ENCODE measurements at regions not wholly inside any gene's neighbourhood (a gene's known extent, or its start where the extent isn't known, plus 50 kb on each side); places are given as distances from the start of the nearest gene placed in this dataset.
A peak's percentile ranks its signal among the peaks of the same experiment; 100 is the strongest.
"Not testable (repeated sequence)": the region's sequence is repeated elsewhere in the genome, so short reads cannot be mapped to it uniquely, and the experiment has no call there.

DNA sequence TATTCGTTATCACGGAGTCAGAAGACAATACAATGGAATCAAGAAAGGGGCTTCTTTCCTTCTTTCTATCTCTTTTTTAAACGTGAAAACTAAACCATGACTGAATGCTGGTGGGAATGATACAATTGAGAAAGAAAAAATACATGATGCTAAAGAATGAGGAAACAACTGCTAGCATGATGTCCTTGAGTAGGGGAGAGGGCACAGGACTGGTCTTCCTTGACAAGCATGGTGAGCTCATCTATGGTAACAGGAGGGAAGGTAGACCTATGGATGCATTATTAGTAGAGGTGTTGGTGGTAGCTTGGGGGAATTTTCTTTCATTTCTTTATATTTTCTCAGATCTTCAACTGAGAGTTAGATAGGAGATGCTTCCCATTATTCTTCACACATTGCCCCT is 88.9 kb upstream of the COL1A2 start:
- Mint-ChIP-seq H3K9me3 (no peaks in the 10 kb centered on the region), H3K27ac (no peak overlapping the region; the same call in 1 of the 2 replicates), H3K4me1 (ENCODE audit: low read depth) (peaks cover 57% of the 10 kb centered on the region), H3K36me3 (ENCODE audit: low read depth) (peaks cover 12% of the 10 kb centered on the region), H3K4me3 (no peak overlapping the region), H3K27me3 (ENCODE audit: insufficient read depth) (peaks cover 6% of the 10 kb centered on the region)
- TF ChIP-seq CTCF (IDR thresholded peaks at IDR 0.05): no peak
- no peak for DNase-seq

- DNase-seq: no peak
- Mint-ChIP-seq H3K4me1 (ENCODE audit: low read depth) (peaks cover 40% of the 10 kb centered on the region), H3K9me3 (no peaks in the 10 kb centered on the region), H3K27me3 (ENCODE audit: insufficient read depth) (peaks cover 2% of the 10 kb centered on the region), H3K27ac (no peak overlapping the region), H3K36me3 (ENCODE audit: low read depth) (peaks cover 12% of the 10 kb centered on the region), H3K4me3 (no peak overlapping the region)
- no peak for TF ChIP-seq CTCF (IDR thresholded peaks at IDR 0.05)
Observed at GRCh38 chr7:94307399-94308048, 87.2 kb upstream of the COL1A2 start.

GRCh38 chr7:94311515-94311914 is 83.2 kb upstream of the COL1A2 start:
- Mint-ChIP-seq H3K4me3 (no peak overlapping the region), H3K4me1 (ENCODE audit: low read depth) (peaks cover 32% of the 10 kb centered on the region), H3K27ac (no peak overlapping the region), H3K36me3 (ENCODE audit: low read depth) (peaks cover 6% of the 10 kb centered on the region; the same call in 1 of the 2 replicates), H3K27me3 (ENCODE audit: insufficient read depth) (peaks cover 2% of the 10 kb centered on the region), H3K9me3 (no peaks in the 10 kb centered on the region)
- DNase-seq: no peak
- no peak for TF ChIP-seq CTCF (IDR thresholded peaks at IDR 0.05)

DNA sequence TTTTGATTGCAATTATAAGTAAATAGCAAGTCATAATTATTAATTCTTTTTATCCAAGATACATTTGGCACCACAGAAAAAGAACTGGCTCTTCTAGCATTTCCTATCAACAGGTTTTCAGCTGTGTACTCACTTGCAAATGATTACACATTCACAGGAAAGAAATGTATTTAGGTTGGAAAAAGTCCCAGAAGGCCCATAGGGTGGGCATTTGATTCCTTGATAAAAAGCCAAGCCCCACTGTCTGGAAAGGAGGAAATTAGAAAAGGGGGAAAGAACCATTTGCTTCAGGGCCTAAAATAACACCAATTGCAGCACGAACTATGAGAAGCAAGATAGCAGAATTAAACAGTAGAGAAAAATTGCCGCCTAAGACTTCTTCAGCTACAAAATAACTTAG is 80.8 kb upstream of the COL1A2 start:
- Mint-ChIP-seq H3K9me3 (no peaks in the 10 kb centered on the region), H3K27me3 (ENCODE audit: insufficient read depth) (no peaks in the 10 kb centered on the region), H3K4me3 (peak overlapping the region; percentile 50; the same call in 1 of the 2 replicates), H3K36me3 (ENCODE audit: low read depth) (peaks cover 2% of the 10 kb centered on the region; the same call in 1 of the 2 replicates), H3K27ac (peak overlapping the region; percentile 24; the same call in 1 of the 2 replicates), H3K4me1 (ENCODE audit: low read depth) (peaks cover 25% of the 10 kb centered on the region)
- no peak for DNase-seq
- TF ChIP-seq CTCF (IDR thresholded peaks at IDR 0.05): no peak

GRCh38 chr7:94314413-94315410 is 80.0 kb upstream of the COL1A2 start:
- Mint-ChIP-seq H3K27me3 (ENCODE audit: insufficient read depth) (no peaks in the 10 kb centered on the region), H3K27ac (peak overlapping the region; percentile 14; the same call in 1 of the 2 replicates), H3K4me3 (no peak overlapping the region), H3K36me3 (ENCODE audit: low read depth) (peaks cover 10% of the 10 kb centered on the region), H3K4me1 (ENCODE audit: low read depth) (peaks cover 25% of the 10 kb centered on the region), H3K9me3 (peaks cover 6% of the 10 kb centered on the region)
- no peak for TF ChIP-seq CTCF (IDR thresholded peaks at IDR 0.05)
- no peak for DNase-seq

DNA sequence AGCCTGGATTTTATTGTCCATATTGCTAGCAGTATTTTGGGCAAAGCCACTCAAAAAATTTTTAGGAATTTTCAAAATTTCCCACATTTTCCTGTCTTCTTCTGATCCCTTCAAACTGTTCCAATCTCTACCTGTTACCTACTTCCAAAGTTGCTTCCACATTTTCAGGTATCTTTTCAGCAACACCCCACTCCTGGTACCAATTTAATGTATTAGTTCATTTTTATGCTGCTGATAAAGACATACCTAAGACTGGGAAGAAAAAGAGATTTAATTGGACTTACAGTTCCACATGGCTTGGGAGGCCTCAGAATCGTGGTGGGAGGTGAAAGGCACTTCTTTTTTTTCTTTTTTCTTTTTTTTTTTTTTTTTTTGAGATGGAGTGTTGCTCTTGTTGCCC is 73.6 kb upstream of the COL1A2 start:
- peaks cover 38% of the 10 kb centered on the region for H3K36me3 Mint-ChIP-seq (ENCODE audit: low read depth)
- not testable (repeated sequence) for DNase-seq; H3K27ac Mint-ChIP-seq; H3K4me3 Mint-ChIP-seq; H3K27me3 Mint-ChIP-seq (ENCODE audit: insufficient read depth)
- H3K9me3 Mint-ChIP-seq: peaks cover 35% of the 10 kb centered on the region
- peaks cover 19% of the 10 kb centered on the region for H3K4me1 Mint-ChIP-seq (ENCODE audit: low read depth)
